ENCODE measurements at regions not wholly inside any gene's neighbourhood (a gene's known extent, or its start where the extent isn't known, plus 50 kb on each side); places are given as distances from the start of the nearest gene placed in this dataset.
A peak's percentile ranks its signal among the peaks of the same experiment; 100 is the strongest.

GRCh38 chr2:147491506-147491905 is 353.3 kb upstream of the ACVR2A start:
- ChIA-PET POLR2A (interaction anchor here (0.9 to 1.5 kb wide), 4 partner anchors 8 to 354 kb away, joined by 3 read pairs; partner anchors contain the start of gene ACVR2A), CTCF (no interaction called here)
- Mint-ChIP-seq H3K27ac (no peak overlapping the region), H3K4me1 (ENCODE audit: low read depth) (peaks cover 25% of the 10 kb centered on the region), H3K36me3 (ENCODE audit: low read depth) (no peaks in the 10 kb centered on the region), H3K27me3 (no peaks in the 10 kb centered on the region), H3K4me3 (no peak overlapping the region), H3K9me3 (no peaks in the 10 kb centered on the region)
- Histone ChIP-seq H3K27ac (ENCODE audit: low read depth in 1 of 2, low read length in 2 of 2) (no peak overlapping the region), H3K9me3 (ENCODE audit: control insufficient read depth in 1 of 2, insufficient read depth in 1 of 2, low read length in 2 of 2) (no peaks in the 10 kb centered on the region), H3K36me3 (ENCODE audit: insufficient read depth, low read length) (no peaks in the 10 kb centered on the region), H3K27me3 (ENCODE audit: control insufficient read depth in 1 of 2, insufficient read depth in 2 of 2, low read length in 2 of 2) (no peaks in the 10 kb centered on the region), H3K4me3 (ENCODE audit: low read length) (no peak overlapping the region), H3K4me1 (ENCODE audit: insufficient read depth, low read length) (peaks cover 7% of the 10 kb centered on the region)
- DNase-seq: no peak
- intact Hi-C loops (cut with DNase I, micrococcal nuclease): no loop called here
- TF ChIP-seq, protein P1, sequence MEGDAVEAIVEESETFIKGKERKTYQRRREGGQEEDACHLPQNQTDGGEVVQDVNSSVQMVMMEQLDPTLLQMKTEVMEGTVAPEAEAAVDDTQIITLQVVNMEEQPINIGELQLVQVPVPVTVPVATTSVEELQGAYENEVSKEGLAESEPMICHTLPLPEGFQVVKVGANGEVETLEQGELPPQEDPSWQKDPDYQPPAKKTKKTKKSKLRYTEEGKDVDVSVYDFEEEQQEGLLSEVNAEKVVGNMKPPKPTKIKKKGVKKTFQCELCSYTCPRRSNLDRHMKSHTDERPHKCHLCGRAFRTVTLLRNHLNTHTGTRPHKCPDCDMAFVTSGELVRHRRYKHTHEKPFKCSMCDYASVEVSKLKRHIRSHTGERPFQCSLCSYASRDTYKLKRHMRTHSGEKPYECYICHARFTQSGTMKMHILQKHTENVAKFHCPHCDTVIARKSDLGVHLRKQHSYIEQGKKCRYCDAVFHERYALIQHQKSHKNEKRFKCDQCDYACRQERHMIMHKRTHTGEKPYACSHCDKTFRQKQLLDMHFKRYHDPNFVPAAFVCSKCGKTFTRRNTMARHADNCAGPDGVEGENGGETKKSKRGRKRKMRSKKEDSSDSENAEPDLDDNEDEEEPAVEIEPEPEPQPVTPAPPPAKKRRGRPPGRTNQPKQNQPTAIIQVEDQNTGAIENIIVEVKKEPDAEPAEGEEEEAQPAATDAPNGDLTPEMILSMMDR (IDR thresholded peaks at IDR 0.05): no peak
- no peak for ATAC-seq (ENCODE audit: poor library complexity)

GRCh38 chr2:147490401-147491261 is 354.2 kb upstream of the ACVR2A start:
- ChIA-PET POLR2A (interaction anchor here (0.8 to 1.5 kb wide), 5 partner anchors 9 to 355 kb away, joined by 3 read pairs; partner anchors contain the start of gene ACVR2A), CTCF (no interaction called here)
- TF ChIP-seq, protein P1 (IDR thresholded peaks at IDR 0.05): no peak
- Mint-ChIP-seq H3K9me3 (no peaks in the 10 kb centered on the region), H3K27ac (peak overlapping the region; percentile 29), H3K36me3 (ENCODE audit: low read depth) (no peaks in the 10 kb centered on the region), H3K27me3 (no peaks in the 10 kb centered on the region), H3K4me3 (peak overlapping the region; percentile 31), H3K4me1 (ENCODE audit: low read depth) (peaks cover 25% of the 10 kb centered on the region)
- no peak for ATAC-seq (ENCODE audit: poor library complexity)
- peak in 1 of 14 experiments; percentile 55 for DNase-seq
- Histone ChIP-seq H3K4me3 (ENCODE audit: low read length) (no peak overlapping the region), H3K36me3 (ENCODE audit: insufficient read depth, low read length) (no peaks in the 10 kb centered on the region), H3K27ac (ENCODE audit: low read depth in 1 of 2, low read length in 2 of 2) (no peak overlapping the region), H3K9me3 (ENCODE audit: control insufficient read depth in 1 of 2, insufficient read depth in 1 of 2, low read length in 2 of 2) (no peaks in the 10 kb centered on the region), H3K27me3 (ENCODE audit: control insufficient read depth in 1 of 2, insufficient read depth in 2 of 2, low read length in 2 of 2) (no peaks in the 10 kb centered on the region), H3K4me1 (ENCODE audit: insufficient read depth, low read length) (peaks cover 7% of the 10 kb centered on the region)
- intact Hi-C loops (cut with DNase I, micrococcal nuclease): no loop called here

- H3K27ac Mint-ChIP-seq: no peak overlapping the region
- ATAC-seq (ENCODE audit: poor library complexity) (no peak), DNase-seq (no peak)
- Histone ChIP-seq H3K27ac (ENCODE audit: low read depth in 1 of 2, low read length in 2 of 2) (no peak overlapping the region), H3K9me3 (ENCODE audit: control insufficient read depth in 1 of 2, insufficient read depth in 1 of 2, low read length in 2 of 2) (no peaks in the 10 kb centered on the region), H3K27me3 (ENCODE audit: control insufficient read depth in 1 of 2, insufficient read depth in 2 of 2, low read length in 2 of 2) (no peaks in the 10 kb centered on the region), H3K4me1 (ENCODE audit: insufficient read depth, low read length) (peaks cover 7% of the 10 kb centered on the region), H3K4me3 (ENCODE audit: low read length) (no peak overlapping the region), H3K36me3 (ENCODE audit: insufficient read depth, low read length) (no peaks in the 10 kb centered on the region)
- ChIA-PET CTCF (no interaction called here), POLR2A (no interaction called here)
- no peaks in the 10 kb centered on the region for H3K36me3 Mint-ChIP-seq (ENCODE audit: low read depth)
- no peaks in the 10 kb centered on the region for H3K27me3 Mint-ChIP-seq
- intact Hi-C loops (cut with DNase I, micrococcal nuclease): no loop called here
- no peaks in the 10 kb centered on the region for H3K9me3 Mint-ChIP-seq
- H3K4me1 Mint-ChIP-seq (ENCODE audit: low read depth): peaks cover 25% of the 10 kb centered on the region
- no peak overlapping the region for H3K4me3 Mint-ChIP-seq
- TF ChIP-seq, protein P1 (IDR thresholded peaks at IDR 0.05): no peak
Measured at GRCh38 chr2:147488472-147488871, 356.4 kb upstream of the ACVR2A start.
